ENCODE measurements at regions not wholly inside any gene's neighbourhood (a gene's known extent, or its start where the extent isn't known, plus 50 kb on each side); places are given as distances from the start of the nearest gene placed in this dataset.

DNA sequence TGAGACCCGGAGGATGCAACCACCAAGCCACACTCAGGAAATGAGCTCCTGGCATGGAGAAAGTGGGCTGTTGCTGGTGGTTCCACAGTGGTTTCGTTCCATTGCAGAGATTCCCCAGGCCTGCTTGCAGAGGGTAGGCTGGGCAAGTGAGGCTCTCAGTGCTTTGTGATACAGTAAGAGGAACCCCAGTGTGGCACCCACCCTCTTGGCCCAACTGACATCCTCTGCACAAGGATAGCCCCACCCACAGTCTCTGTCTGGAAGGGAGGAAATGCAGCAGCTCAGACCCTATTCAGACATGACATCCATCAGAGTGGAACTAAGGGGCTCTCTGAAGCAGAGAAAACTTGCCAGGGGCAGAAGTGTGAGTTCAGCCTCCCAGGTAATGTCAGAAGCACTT lies 69.6 kb upstream of the FSTL4 start:
- no peak for DNase-seq

- DNase-seq = no peak
These were observed 68.7 kb upstream of the FSTL4 start for GRCh38 chr5:133680830-133681565.

- no peak for DNase-seq
These were observed 67.2 kb upstream of the FSTL4 start for GRCh38 chr5:133679534-133679933.

- DNase-seq = no peak
These were observed 63.2 kb upstream of the FSTL4 start for GRCh38 chr5:133675376-133676154.

GRCh38 chr5:133670336-133670735 lies 58.0 kb upstream of the FSTL4 start:
- DNase-seq = no peak

- DNase-seq = no peak
These were observed 57.1 kb upstream of the FSTL4 start for GRCh38 chr5:133669472-133669871.

DNA sequence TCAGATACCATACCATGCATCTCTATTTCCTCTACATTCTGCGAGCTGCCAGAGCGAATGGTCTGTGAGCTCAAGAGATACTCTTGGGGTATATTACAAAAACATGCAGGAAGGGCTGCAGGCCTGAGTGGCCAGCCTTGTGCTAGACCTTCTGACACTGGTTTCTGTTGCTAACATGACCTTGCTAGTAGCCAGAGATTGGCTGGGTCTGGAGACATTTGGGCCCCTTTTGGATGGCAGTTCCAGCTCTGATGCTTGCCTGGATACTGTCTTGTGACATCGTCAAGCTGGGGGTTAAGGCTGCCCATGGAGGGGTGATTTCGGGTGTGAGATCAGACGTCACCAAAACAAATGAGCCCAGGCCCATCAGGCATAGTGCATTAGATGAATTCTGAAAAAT lies 56.1 kb upstream of the FSTL4 start:
- no peak for DNase-seq

DNA sequence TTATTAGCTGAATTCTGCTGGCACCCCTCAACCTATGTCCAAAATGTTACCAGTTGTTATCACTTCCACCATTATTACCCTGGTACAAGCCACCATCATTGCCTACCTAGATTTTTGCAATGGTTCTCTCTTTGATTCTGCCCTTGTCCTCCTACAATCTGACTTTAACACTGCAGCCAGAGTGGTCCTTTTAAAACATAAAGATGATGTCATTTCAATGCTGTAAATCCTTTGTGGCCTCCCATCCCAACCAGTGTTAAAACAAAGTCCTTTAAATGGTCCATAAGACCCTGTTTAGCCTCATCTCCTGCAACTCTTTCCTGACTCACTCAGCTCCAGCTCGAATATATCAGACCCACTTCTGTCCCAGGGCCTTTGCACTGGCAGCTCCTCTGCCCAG lies 54.9 kb upstream of the FSTL4 start:
- no peak for DNase-seq

DNA sequence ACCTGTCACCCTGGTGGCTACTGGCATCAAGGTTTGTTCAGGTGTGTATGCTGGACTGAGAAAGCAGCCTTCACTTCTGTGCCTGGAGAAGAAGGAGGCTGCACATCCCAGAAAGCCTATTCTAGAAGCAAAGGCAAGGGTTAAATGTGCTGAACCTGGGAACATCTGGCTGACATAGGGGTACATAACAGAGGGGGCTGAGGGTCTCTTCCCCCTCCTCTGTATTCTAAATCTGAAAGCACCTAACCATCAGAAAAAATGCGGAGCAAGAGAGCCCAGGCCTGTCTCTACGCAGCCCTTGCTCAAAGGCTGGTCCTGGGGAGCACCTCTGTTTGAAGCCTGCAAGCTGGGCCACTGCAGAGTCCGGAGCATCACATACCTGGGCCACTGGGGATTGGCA lies 53.2 kb upstream of the FSTL4 start:
- no peak for DNase-seq

- DNase-seq = no peak
These were observed 52.1 kb upstream of the FSTL4 start for GRCh38 chr5:133664422-133664821.

- DNase-seq = no peak
These were observed 51.2 kb upstream of the FSTL4 start for GRCh38 chr5:133663397-133664054.

- no peak for DNase-seq
These were observed 50.2 kb upstream of the FSTL4 start for GRCh38 chr5:133662578-133662977.
